ENCODE measurements at regions not wholly inside any gene's neighbourhood (a gene's known extent, or its start where the extent isn't known, plus 50 kb on each side); places are given as distances from the start of the nearest gene placed in this dataset.
A peak's percentile ranks its signal among the peaks of the same experiment; 100 is the strongest.

GRCh38 chr6:151738267-151738666, 69.2 kb upstream of the ESR1 start (continued):
- no peak for TF ChIP-seq ZNF384 (IDR thresholded peaks at IDR 0.05; ENCODE audit: borderline replicate concordance, low read depth, low read length)
- no peak for TF ChIP-seq ZNF274 (IDR thresholded peaks at IDR 0.05; ENCODE audit: insufficient read depth, insufficient read length)

GRCh38 chr6:151738960-151739359, 68.5 kb upstream of the ESR1 start:
- H4K20me1 ChIP-seq (ENCODE audit: control insufficient read depth, insufficient read depth) = no peaks in the 10 kb centered on the region
- POLR2A ChIA-PET = interaction anchor here (0.6 to 1.0 kb wide), 2 partner anchors 9 to 185 kb away, joined by 4 read pairs; no protein-coding TSS in a partner anchor
- intact Hi-C loops (cut with micrococcal nuclease; ENCODE audit: unreplicated experiment) (no loop called here), in situ Hi-C loops (cut with MboI) (no loop called here)
- no peaks in the 10 kb centered on the region for H3K4me1 ChIP-seq (ENCODE audit: control insufficient read depth, insufficient read depth, low read length)
- CTCF ChIA-PET = interaction anchor here (0.8 to 2.3 kb wide), 5 partner anchors 9 to 48 kb away, joined by 3 to 10 read pairs (median 3); no protein-coding TSS in a partner anchor
- no peak overlapping the region for H3K4me2 ChIP-seq (ENCODE audit: control insufficient read depth, insufficient read depth)
- WGBS (ENCODE audit: insufficient coverage, insufficient replicate concordance, low lambda C conversion rate, missing lambda C conversion rate) = 0% methylated on average over 1 of the region's 1 CpG
- H3K9ac ChIP-seq (ENCODE audit: control insufficient read depth, insufficient read depth, low read length) = no peak overlapping the region
- peak; percentile 43; the same call in 2 of the 3 replicates for ATAC-seq
- no peak for FAIRE-seq
- H3K27me3 ChIP-seq (replicated peaks in 1 of 2; ENCODE audit: control insufficient read depth in 2 of 2, insufficient read depth in 2 of 2, low read length in 1 of 2) = no peaks in the 10 kb centered on the region
- DNase-seq (ENCODE audit: low read depth, low spot score) = no peak
- H3K79me2 ChIP-seq (ENCODE audit: control insufficient read depth, insufficient read depth, low read length) = no peaks in the 10 kb centered on the region
- RAD21 ChIA-PET (ENCODE audit: unreplicated experiment) = no interaction called here
- H2AFZ ChIP-seq (ENCODE audit: control insufficient read depth, low read depth, low read length) = no peak overlapping the region
- no peaks in the 10 kb centered on the region for H3K9me3 ChIP-seq (replicated peaks; ENCODE audit: control insufficient read depth, insufficient read depth, low read length)
- SMC1A ChIA-PET (ENCODE audit: uncharacterized antibody, unreplicated experiment) = interaction anchor here (0.7 to 1.1 kb wide), 3 partner anchors 9 to 26 kb away, joined by 3 to 4 read pairs (median 4); no protein-coding TSS in a partner anchor
- no peak overlapping the region for H3K27ac ChIP-seq (ENCODE audit: control insufficient read depth, insufficient read depth)
- no peaks in the 10 kb centered on the region for H3K36me3 ChIP-seq (ENCODE audit: control insufficient read depth in 2 of 2, insufficient read depth in 2 of 2, low read length in 1 of 2)
- no TSS peak for BruUV-seq (replicated peaks)
- no peak overlapping the region for H3K4me3 ChIP-seq
- no peak for TF ChIP-seq MXI1 (IDR thresholded peaks at IDR 0.05; ENCODE audit: low read depth, low read length)
- TF ChIP-seq E4F1 (IDR thresholded peaks at IDR 0.05; ENCODE audit: borderline replicate concordance, partially characterized antibody) = no peak
- TF ChIP-seq CHD4 (IDR thresholded peaks at IDR 0.05) = no peak
- no peak for TF ChIP-seq CUX1 (IDR thresholded peaks at IDR 0.05; ENCODE audit: insufficient replicate concordance, low read depth, low read length)
- no peak for TF ChIP-seq TARDBP (IDR thresholded peaks at IDR 0.05; ENCODE audit: borderline replicate concordance)
- no peak for TF ChIP-seq ZNF24 (IDR thresholded peaks at IDR 0.05)
- TF ChIP-seq USF2 (IDR thresholded peaks at IDR 0.05; ENCODE audit: borderline replicate concordance, low read depth, low read length) = no peak
- no peak for TF ChIP-seq KAT2A (conservative IDR thresholded peaks at IDR 0.05; ENCODE audit: control insufficient read depth, low read depth, low read length)
- no peak for TF ChIP-seq RUNX3 (IDR thresholded peaks at IDR 0.05; ENCODE audit: low read length)
- TF ChIP-seq SMAD5 (IDR thresholded peaks at IDR 0.05; ENCODE audit: low read depth) = no peak
- TF ChIP-seq NBN (IDR thresholded peaks at IDR 0.05) = no peak

Measured in GM12878 (cell line).